NCI-H2227 (cell line): ENCODE measurements at regions not wholly inside any gene's neighbourhood (a gene's known extent, or its start where the extent isn't known, plus 50 kb on each side); places are given as distances from the start of the nearest gene placed in this dataset.
A peak's percentile ranks its signal among the peaks of the same experiment; 100 is the strongest.
"Not testable (repeated sequence)": the region's sequence is repeated elsewhere in the genome, so short reads cannot be mapped to it uniquely, and the experiment has no call there.

Source experiments
- DNase-seq: peaks from one replicate; lab custom pipeline; 2025; ENCODE audit not compliant: unreplicated experiment; lab: John Stamatoyannopoulos, UW

DNA sequence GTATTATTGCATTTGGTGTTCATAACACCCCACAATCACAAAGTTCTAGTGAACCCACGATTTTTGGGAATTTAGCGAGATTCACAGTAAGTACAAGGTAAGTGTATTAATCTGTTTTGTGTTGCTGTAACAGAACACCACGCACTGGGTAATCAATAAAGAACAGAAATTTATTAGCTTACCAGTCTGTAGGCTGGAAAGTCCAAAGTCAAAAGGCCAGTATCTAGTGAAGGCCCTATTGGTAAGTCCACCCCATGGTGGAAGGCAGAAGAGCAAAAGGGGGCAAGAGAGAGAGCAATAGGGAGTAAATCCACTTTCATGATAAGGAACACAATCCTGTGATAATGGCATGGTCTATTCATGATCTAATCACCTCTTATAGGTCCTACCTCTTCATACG lies 190.3 kb upstream of the KCNMB2 start:
- DNase-seq: no peak

DNA sequence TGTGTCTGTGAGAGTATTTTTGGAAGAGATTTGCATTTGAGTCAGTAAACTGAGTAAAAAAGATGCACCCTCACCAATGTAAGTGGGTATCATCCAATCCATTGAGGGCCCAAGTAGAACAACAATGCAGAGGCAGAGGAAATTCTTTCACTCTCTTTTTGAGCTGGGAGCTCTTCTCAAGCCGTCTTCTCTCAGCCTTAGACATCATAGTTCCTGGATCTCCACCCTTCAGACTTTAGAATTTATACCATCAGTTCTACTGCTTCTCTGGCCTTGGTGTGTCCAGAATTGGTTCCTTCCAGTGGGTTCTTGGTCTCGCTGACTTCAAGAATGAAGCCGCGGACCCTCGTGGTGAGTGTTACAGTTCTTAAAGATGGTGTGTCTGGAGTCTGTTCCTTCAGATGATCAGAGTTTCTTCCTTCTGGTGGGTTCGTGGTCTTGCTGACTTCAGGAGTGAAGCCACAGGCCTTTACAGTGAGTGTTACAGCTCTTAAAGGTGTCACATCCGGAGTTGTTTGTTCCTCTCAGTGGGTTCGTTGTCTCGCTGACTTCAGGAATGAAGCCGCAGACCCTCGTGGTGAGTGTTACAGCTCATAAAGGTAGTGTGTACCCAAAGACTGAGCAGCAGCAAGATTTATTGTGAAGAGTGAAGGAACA lies 187.5 kb upstream of the KCNMB2 start:
- DNase-seq: not testable (repeated sequence)

DNA sequence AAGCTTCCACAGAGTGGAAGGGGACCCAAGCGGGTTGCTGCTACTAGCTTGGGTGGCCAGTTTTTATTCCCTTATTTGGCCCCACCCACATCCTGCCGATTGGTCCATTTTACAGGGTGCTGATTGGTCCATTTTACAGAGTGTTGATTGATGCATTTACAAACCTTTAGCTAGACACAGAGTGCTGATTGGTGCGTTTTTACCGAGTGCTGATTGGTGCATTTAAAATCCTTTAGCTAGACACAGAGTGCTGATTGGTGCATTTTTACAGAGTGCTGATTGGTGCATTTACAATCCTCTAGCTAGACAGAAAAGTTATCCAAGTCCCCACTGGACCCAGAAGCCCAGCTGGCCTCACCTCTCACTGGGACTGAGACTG lies 187.0 kb upstream of the KCNMB2 start:
- not testable (repeated sequence) for DNase-seq

DNA sequence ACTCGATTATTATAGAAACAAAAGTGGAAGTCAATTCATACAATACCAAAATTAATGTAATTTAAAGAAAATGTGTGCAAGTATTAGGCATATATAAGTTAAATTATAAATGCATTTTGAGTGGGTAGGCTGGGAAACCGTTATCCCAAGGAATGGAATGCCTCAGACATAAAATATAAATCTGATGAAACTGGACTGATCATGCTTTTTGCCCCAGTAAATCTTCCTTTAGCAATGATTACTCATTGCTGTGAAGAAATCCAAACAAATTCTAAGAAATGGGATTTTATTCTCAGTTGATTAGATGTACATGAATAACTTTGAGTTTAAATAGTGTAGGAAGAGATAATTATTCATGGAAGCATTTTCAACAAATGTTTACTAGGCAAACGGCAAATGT lies 185.5 kb upstream of the KCNMB2 start:
- DNase-seq: no peak

DNA sequence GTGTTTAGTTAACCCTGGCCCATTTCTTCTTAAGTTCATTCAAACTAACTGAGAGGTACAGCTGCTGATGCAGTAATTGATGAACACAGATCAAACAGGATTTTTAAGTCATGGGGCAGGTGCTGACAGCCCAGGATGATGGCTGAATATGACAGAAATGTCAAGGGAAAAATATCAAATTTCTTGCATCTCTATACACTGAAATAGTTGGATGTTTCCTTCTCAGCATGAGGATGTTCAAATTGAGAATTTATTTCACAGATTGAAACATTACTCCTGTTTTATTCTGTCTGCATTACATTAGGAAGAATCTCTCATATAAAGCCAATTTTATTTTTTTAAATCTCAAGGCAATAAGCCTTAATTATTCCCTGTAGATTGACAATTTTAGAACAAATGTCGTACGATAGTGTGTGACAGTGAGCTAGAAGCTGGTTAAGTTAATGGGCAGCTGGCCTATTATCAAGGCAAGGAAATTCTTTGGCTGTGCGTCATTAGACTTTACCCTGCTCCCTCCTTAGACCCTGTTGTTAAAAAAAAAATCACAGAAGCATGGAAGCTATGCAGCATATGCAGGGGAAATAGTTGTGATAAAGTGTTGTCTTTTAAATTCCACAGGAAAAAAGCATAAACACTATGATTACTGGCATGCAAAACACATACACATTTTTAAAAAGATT lies 183.8 kb upstream of the KCNMB2 start:
- no peak for DNase-seq

DNA sequence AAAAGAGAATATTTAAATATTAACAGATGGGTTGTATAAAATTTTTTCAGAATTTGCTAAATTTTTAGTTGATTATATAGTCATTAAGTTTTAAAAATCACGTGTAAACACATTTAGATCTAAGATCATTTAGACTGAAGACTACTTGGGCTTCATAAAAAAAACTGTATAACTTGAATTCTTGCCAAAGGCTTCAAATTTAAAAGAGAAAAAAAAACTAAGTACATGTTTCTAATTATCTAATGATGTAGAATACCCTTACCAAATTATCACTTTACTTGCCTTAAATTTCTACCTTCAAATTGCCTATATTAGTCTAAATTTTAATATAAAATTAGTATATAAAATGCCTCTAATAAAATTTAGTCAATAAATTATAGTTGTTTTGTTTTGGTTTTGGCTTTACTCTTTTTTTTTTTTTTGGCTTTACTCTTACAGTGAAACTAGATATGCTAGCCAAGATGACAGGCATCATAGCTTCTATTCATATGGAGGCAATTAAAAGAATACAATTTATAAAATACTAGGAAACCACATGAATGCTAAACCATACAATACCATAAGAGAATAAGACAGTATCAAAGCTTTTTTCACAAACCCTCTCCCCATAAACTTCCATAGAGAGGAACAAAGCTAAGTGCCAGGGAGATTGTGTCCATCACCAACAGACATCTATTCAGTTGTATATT lies 183.1 kb upstream of the KCNMB2 start:
- DNase-seq: no peak

DNA sequence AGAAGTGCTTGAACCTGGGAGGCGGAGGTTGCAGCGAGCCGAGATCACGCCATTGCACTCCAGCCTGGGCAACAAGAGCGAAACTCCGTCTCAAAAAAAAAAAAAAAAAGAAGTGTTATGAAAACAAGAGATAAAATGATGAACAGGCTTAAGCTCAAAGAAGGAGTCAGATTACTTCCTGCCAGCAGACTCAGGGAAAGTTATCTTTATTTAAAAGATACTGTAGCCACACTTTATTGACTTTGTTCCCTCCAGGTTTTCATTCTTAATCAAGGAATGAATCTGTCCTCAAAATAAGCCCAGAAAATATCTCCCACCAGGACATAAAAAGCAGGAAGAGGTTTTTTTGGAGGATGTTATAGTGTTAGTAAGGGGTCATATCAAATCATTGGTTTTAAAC lies 176.5 kb upstream of the KCNMB2 start:
- no peak for DNase-seq

DNA sequence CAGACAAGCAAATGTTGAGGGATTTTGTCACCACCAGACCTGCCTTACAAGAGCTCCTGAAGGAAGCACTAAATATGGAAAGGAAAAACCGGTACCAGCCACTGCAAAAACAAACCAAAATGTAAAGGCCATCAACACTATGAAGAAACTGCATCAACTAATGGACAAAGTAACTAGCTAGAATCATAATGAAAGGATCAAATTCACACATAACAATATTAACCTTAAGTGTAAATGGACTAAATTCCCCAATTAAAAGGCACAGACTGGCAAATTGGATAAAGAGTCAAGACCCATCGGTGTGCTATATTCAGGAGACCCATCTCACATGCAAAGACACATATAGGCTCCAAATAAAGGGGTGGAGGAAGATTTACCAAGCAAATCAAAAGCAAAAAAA lies 173.2 kb upstream of the KCNMB2 start:
- DNase-seq: not testable (repeated sequence)

DNA sequence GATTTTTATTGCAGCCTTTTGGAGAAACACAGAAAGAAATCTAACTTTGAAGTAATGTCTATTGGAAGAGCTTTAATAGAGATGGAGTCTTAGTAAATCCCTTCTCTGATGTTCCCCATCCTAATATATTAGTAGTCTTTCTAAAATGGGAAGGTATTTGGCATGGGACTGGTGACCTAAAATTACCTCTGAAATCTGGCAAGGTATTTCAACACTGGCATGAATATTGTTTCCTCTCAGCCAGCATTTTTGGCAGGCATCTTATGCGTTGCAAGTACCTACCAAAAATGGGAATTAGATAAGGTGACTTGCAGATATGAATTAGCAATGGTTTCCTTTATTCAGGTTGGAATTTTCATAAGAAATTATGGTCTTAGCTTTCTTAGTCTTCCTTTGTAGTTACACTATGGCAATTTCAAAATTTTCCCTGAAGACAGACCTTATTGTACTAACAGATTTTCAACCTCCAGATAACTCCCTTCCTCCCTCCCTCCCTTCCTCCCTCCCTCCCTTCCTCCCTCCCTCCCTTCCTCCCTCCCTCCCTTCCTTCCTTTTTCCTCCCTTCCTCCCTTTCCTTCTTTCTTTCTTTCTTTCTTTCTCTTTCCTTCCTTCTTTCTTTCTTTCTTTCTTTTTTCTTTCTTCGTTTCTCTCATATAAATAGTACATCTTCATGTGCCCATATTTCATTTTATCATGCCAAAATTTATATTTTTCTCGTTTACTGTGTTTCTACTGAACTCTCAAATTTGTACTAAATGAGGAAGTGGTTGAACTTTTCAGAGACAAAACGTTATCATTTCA lies 168.2 kb upstream of the KCNMB2 start:
- DNase-seq: no peak

DNA sequence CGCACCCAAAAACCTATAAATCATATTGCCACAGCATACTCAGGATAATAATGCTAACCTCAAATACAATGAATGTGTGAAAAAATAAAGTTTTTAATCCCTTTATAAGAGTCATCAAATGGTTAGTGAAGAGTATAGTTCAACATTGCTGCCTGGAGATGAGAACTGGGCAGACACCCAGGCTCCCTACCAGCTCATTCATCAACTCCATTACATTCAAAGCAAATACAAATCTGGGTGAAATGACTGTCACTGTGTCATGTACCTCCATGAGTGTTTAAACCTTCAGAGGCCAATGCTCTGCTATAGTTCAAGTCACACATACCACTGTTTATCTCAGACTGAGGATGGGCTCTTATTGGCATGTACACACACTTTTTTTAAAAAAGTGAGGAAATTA lies 167.2 kb upstream of the KCNMB2 start:
- no peak for DNase-seq

DNA sequence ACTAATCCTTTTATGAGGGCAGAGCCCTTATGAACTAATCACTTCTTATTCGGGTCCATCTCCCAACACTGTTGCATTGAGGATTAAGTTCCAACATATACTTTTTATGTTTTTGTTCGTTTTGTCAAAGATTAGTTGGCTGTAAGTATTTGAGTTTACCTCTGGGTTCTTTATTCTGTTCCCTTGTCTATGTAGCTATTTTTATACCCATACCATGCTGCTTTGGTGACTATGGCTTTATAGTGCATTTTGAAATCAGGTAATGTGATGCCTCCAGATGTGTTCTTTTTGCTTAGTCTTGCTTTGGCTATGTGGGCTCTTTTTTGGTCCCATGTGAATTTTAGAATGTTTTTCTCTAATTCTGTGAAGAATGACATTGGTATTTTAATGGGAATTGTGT lies 166.4 kb upstream of the KCNMB2 start:
- DNase-seq: no peak

DNA sequence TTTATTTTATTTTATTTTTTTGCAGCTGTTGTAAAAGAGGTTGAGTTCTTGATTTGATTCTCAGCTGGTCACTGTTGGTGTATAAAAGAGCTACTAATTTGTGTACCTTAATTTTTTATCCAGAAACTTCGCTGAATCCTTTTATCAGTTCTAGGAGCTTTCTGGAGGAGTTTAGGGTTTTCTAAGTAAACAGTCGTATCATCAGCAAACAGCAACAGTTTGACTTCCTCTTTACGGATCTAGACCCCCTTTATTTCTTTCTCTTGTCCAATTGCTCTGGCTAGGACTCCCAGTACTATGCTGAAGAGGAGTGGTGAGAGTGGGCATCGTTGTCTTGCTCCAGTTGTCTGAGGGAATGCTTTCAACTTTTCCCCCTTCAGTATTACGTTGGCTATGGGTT lies 165.8 kb upstream of the KCNMB2 start:
- DNase-seq: no peak

DNA sequence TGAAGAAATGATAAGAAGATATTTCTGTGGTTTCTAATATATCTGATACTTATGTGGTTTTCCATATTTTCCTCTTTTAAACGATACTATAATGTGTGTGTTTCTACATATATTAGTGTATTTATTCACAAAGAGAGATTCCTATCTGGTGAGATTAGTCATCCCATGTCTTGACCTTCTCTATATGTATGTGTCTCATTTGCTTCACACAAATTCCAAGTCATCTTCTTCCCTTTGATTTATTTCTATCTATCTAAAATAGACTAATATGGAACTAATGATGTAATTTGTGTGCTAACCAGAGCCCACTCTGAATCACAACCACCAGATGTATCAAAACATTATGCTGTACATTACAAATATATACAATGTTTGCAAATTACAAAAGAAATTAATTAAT lies 154.7 kb upstream of the KCNMB2 start:
- no peak for DNase-seq

DNA sequence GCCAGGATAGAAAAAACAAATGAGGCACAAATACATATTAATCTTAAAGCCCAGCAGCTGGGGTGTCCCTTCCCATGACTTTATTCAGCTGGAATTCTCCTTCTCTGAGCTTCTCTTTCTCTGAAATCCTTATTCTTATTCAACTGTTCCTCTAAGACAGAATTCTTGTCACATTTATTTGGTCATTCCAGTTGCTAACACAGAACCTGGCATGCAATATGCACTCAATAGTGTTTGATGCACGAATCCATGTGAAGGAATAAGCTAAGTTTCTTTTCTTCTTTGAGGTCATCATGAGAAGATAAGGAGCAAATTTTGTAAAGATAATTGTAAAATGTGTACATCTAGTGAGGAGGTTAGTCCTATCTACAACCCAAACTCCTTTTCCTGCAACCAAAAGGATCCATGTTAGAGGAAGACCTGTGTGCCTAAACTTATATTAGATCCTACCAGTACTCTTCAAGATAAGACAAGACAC lies 154.2 kb upstream of the KCNMB2 start:
- DNase-seq: no peak

DNA sequence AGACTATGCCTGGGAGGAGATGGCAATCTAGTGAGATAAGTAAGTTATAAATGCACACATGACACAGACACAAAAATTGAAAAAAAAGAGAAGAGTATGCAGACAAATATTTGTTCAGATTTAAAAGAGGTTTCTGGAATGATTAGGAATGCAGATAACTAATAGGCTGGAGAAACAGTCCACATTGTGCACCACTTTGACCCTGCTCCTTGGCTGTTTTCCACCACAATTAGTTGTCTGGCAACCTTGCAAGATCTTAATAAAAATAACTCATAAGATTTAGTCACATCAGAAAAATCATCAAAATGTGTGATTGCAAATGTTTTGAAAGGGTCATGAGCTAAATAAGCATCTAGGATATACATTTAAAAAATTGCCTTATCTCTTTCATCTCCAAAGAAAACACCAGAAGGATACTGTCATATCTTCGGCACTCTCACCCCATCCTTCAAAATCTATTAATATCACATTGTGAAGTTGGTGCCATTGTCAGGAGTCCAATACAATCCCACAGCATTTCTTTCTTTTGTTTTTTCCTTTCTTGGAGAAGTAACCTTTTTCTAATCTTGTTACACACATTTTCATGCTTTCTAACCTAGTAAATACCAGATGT lies 153.7 kb upstream of the KCNMB2 start:
- DNase-seq: no peak

DNA sequence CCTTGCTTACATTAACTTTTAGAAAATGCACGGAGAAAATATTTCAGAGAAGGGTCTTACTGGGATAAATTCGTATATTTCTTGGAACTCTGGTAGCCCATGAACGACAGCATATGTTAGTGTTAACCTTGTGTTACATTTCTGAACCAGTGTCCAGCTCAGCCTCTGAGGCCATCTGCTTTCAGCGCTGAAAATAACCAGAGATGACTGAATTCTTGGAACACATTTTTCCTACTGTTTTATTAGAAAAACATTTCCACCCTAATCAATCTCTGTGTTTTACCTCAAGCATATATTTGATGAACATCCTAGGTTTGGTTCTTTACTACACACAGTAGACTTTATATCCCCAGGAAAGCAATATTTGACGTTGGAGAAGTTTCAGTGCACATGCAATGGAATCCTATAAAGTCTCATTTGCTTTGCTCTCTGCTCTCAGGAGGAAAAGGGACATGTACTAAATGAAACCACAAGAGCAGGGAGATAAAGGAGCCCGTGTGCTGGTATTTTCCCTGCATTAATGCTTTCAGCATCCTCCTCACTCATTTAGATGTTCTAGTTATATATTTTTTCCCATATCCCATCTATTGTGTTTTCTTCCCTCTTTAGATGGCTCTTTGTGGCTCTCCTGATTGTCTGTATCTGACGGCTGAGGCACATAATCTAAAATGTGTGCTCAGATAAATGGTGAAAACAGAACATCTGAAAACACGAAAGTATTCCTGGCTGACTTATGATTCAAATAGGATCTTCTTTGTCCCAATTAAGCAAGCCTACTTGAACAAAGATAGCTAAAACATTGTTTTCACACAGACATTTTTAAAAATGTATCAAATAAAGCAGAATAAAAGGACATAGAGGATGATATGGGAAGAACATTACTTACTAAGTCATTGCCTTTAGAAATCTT lies 151.7 kb upstream of the KCNMB2 start:
- no peak for DNase-seq

DNA sequence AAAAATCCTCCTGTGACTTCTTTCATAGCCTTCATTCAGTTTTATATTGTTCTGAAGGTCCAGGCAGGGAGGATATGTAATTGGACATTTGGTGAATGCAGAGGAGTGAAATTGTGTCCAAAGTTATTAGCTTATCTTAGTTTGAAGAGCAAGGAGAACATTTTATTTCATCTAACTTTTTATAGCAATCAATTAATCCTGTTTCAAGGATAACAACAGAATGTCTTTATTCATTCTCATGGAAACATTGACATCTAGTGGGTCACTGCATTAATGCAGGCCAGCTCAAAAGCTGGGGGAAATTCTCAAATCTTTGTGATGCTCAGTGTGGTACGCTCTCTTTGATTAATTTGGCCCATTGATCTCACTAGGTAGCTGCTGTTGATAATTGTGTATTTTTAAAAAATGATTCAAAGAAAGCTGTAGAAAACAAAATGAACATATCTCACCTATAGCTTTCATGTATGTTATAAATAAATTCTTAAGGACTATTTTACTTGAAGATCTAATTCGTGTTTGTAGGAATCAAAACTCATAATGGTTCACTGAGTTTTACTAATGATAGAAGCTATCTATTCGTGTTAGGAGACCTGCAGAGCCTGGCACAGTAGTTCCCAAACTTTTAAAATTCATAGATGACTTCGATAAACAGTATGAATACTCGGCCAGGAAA lies 150.8 kb upstream of the KCNMB2 start:
- peak; percentile 66 for DNase-seq

DNA sequence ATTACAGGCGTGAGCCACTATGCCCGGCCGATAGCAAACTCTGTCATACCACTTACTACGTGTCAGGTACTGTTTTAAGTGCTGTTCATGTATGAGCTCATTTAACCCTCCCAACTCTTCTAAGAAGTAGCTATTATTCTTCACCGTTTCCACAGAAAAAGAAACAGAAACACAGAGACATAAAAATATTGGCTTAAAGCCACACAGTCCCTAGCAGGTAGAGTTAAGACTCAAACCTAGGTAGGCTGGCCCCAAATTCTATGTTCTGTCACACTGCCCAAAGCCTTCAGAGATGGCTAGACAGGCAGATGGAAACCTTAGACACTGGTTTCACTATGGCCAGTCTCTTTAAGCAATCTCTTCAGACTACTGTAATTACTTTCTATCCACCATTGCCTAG lies 149.8 kb upstream of the KCNMB2 start:
- no peak for DNase-seq

DNA sequence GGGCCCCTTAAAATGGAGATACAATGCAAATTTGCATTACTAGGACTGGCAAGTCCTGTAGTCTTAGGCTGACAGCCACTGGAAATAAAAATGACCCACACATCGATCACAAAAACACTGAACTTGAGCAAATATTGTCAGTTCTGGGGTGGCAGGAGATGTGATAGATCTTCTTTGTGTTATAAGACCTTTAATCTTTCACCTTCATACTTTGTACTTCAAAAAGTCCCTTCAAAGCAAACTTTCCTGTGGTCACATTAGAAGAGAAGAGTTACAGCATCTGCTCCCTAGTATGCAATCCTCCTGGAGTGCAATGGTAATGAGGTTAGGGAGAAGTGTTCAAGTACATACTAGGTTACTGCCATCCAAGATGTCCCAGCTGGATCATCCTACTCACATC lies 149.4 kb upstream of the KCNMB2 start:
- no peak for DNase-seq

DNA sequence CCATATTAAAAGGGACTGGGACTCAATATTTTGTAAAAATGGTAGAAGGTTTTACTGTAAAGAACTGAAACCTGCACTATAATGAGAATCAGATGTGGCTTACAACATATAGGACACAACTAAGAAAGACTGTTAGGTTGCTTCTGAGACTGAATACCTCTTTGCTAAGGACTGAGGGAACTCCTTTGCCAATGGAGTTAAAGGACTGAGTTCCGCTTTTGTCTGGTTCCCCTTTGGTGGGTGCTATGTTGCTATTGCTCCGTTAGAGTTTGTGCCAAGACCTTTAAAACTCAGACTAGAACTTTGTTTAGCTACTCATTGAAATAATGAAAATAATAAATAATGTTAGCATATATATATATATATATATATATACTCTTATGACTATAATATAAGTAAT lies 147.8 kb upstream of the KCNMB2 start:
- no peak for DNase-seq
